ENCODE measurements at regions not wholly inside any gene's neighbourhood (a gene's known extent, or its start where the extent isn't known, plus 50 kb on each side); places are given as distances from the start of the nearest gene placed in this dataset.

GRCh38 chr6:23222724-23223123, 653.4 kb downstream of the HDGFL1 start:
- Histone ChIP-seq H3K4me1 (ENCODE audit: insufficient read depth, low read length, poor library complexity, severe bottlenecking) (no peaks in the 10 kb centered on the region), H3K27me3 (ENCODE audit: insufficient read depth, low read length, poor library complexity, severe bottlenecking) (no peaks in the 10 kb centered on the region), H3K36me3 (ENCODE audit: insufficient read depth, low read length) (no peaks in the 10 kb centered on the region), H3K4me2 (ENCODE audit: low read depth, low read length, poor library complexity, severe bottlenecking) (no peak overlapping the region), H3K9me3 (ENCODE audit: insufficient read depth, low read depth, low read length) (no peaks in the 10 kb centered on the region), H3K9ac (ENCODE audit: low read depth, low read length, poor library complexity, severe bottlenecking) (no peak overlapping the region), H3K4me3 (ENCODE audit: low read length, poor library complexity, severe bottlenecking) (no peak overlapping the region), H3K79me2 (ENCODE audit: insufficient read depth, low read length) (no peaks in the 10 kb centered on the region), H4K20me1 (ENCODE audit: insufficient read depth, low read length, poor library complexity, severe bottlenecking) (no peaks in the 10 kb centered on the region), H3K9me2 (replicated peaks; ENCODE audit: low read depth, low read length) (no peaks in the 10 kb centered on the region), H2AFZ (ENCODE audit: low read length) (no peak overlapping the region), H3F3A (ENCODE audit: low read depth) (no peaks in the 10 kb centered on the region)
- TF ChIP-seq CTCF (conservative IDR thresholded peaks at IDR 0.05; ENCODE audit: low read length) (no peak), EZH2phosphoT487 (IDR thresholded peaks at IDR 0.05; ENCODE audit: borderline replicate concordance) (no peak)

- no peaks in the 10 kb centered on the region for H3K79me2 ChIP-seq (ENCODE audit: insufficient read depth, low read length)
- no peaks in the 10 kb centered on the region for H3K9me3 ChIP-seq (ENCODE audit: insufficient read depth, low read depth, low read length)
- no peaks in the 10 kb centered on the region for H3F3A ChIP-seq (ENCODE audit: low read depth)
- no peaks in the 10 kb centered on the region for H3K4me1 ChIP-seq (ENCODE audit: insufficient read depth, low read length, poor library complexity, severe bottlenecking)
- H3K4me2 ChIP-seq (ENCODE audit: low read depth, low read length, poor library complexity, severe bottlenecking) = no peak overlapping the region
- H3K4me3 ChIP-seq (ENCODE audit: low read length, poor library complexity, severe bottlenecking) = no peak overlapping the region
- H3K9me2 ChIP-seq (replicated peaks; ENCODE audit: low read depth, low read length) = no peaks in the 10 kb centered on the region
- H3K9ac ChIP-seq (ENCODE audit: low read depth, low read length, poor library complexity, severe bottlenecking) = no peak overlapping the region
- TF ChIP-seq EZH2phosphoT487 (IDR thresholded peaks at IDR 0.05; ENCODE audit: borderline replicate concordance) (no peak), CTCF (conservative IDR thresholded peaks at IDR 0.05; ENCODE audit: low read length) (no peak)
- no peaks in the 10 kb centered on the region for H3K36me3 ChIP-seq (ENCODE audit: insufficient read depth, low read length)
- H3K27me3 ChIP-seq (ENCODE audit: insufficient read depth, low read length, poor library complexity, severe bottlenecking) = no peaks in the 10 kb centered on the region
- no peak overlapping the region for H2AFZ ChIP-seq (ENCODE audit: low read length)
- no peaks in the 10 kb centered on the region for H4K20me1 ChIP-seq (ENCODE audit: insufficient read depth, low read length, poor library complexity, severe bottlenecking)
Observed at GRCh38 chr6:23224540-23224939, 655.2 kb downstream of the HDGFL1 start.

GRCh38 chr6:23228439-23229024, 659.2 kb downstream of the HDGFL1 start:
- Histone ChIP-seq H3K79me2 (ENCODE audit: insufficient read depth, low read length) (no peaks in the 10 kb centered on the region), H2AFZ (ENCODE audit: low read length) (no peak overlapping the region), H3K4me1 (ENCODE audit: insufficient read depth, low read length, poor library complexity, severe bottlenecking) (no peaks in the 10 kb centered on the region), H4K20me1 (ENCODE audit: insufficient read depth, low read length, poor library complexity, severe bottlenecking) (no peaks in the 10 kb centered on the region), H3K4me3 (ENCODE audit: low read length, poor library complexity, severe bottlenecking) (no peak overlapping the region), H3K27me3 (ENCODE audit: insufficient read depth, low read length, poor library complexity, severe bottlenecking) (no peaks in the 10 kb centered on the region), H3K9me3 (ENCODE audit: insufficient read depth, low read depth, low read length) (no peaks in the 10 kb centered on the region), H3K9me2 (replicated peaks; ENCODE audit: low read depth, low read length) (no peaks in the 10 kb centered on the region), H3F3A (ENCODE audit: low read depth) (no peaks in the 10 kb centered on the region), H3K9ac (ENCODE audit: low read depth, low read length, poor library complexity, severe bottlenecking) (no peak overlapping the region), H3K4me2 (ENCODE audit: low read depth, low read length, poor library complexity, severe bottlenecking) (no peak overlapping the region), H3K36me3 (ENCODE audit: insufficient read depth, low read length) (no peaks in the 10 kb centered on the region)
- TF ChIP-seq CTCF (conservative IDR thresholded peaks at IDR 0.05; ENCODE audit: low read length) (no peak), EZH2phosphoT487 (IDR thresholded peaks at IDR 0.05; ENCODE audit: borderline replicate concordance) (no peak)

Data from Loucy (cell line).